Keratinocyte (primary cell): ENCODE measurements at regions not wholly inside any gene's neighbourhood (a gene's known extent, or its start where the extent isn't known, plus 50 kb on each side); places are given as distances from the start of the nearest gene placed in this dataset.

Experiments used
- DNase-seq: peaks from one replicate; pipeline ENCODE4 v3.0.0-alpha.2; 2011; ENCODE audit warnings: low read depth, missing footprints, low spot score
- FAIRE-seq: peaks from 2 replicates; lab custom pipeline; 2011; peaks lifted over from hg19 to GRCh38; lab: Jason Lieb, UNC
- H2AFZ ChIP-seq: 2 replicates; pipeline ENCODE4 v1.6.0; 2012; ENCODE audit warnings: low read length, control low read depth, inconsistent platforms; ENCODE audit not compliant: control insufficient read depth
- H3K27ac ChIP-seq: 2 replicates; pipeline ENCODE4 v1.5.1; 2011; ENCODE audit warnings: low read length; ENCODE audit not compliant: control insufficient read depth, insufficient read depth
- H3K27me3 ChIP-seq: 3 replicates; pipeline ENCODE4 v1.6.0; 2011; ENCODE audit warnings: low read length; ENCODE audit not compliant: control insufficient read depth, insufficient read depth; ENCODE audit errors: extremely low read depth
- H3K36me3 ChIP-seq, 2 experiments: 2 replicates in 1 of 2; 3 replicates in 1 of 2; pipeline ENCODE4 v1.5.1; 2011; ENCODE audit warnings: low read length in 2 of 2, mild to moderate bottlenecking in 1 of 2; ENCODE audit not compliant: control insufficient read depth in 2 of 2, insufficient read depth in 2 of 2; ENCODE audit errors: extremely low read depth in 1 of 2
- H3K4me1 ChIP-seq: 3 replicates; pipeline ENCODE4 v1.5.1; 2011; ENCODE audit warnings: low read length; ENCODE audit not compliant: control insufficient read depth, insufficient read depth; ENCODE audit errors: extremely low read depth
- H3K4me2 ChIP-seq: 3 replicates; pipeline ENCODE4 v1.6.0; 2011; ENCODE audit warnings: low read depth, low read length; ENCODE audit not compliant: control insufficient read depth, insufficient read depth; ENCODE audit errors: extremely low read depth
- H3K4me3 ChIP-seq, 3 experiments: fragments of 200-600 bp in 1 of 3; sonication (generic) in 1 of 3; 2 replicates in 2 of 3; 3 replicates in 1 of 3; pipeline ENCODE4 v1.5.1; 2011 to 2016; ENCODE audit warnings: low read length in 3 of 3, mild to moderate bottlenecking in 3 of 3, control low read depth in 2 of 3, inconsistent platforms in 1 of 3, low read depth in 1 of 3, mixed read lengths in 1 of 3, mixed run types in 1 of 3, moderate library complexity in 1 of 3; ENCODE audit not compliant: control insufficient read depth in 2 of 3, insufficient read depth in 2 of 3; ENCODE audit errors: extremely low read depth in 1 of 3
- H3K79me2 ChIP-seq: 2 replicates; pipeline ENCODE4 v1.6.0; 2012; ENCODE audit warnings: low read length; ENCODE audit not compliant: control insufficient read depth, insufficient read depth
- H3K9ac ChIP-seq: 3 replicates; pipeline ENCODE4 v1.6.0; 2011; ENCODE audit warnings: low read length; ENCODE audit not compliant: control insufficient read depth, insufficient read depth; ENCODE audit errors: extremely low read depth
- H3K9me1 ChIP-seq: 3 replicates; pipeline ENCODE4 v1.6.0; 2011; ENCODE audit warnings: low read length; ENCODE audit not compliant: control insufficient read depth, insufficient read depth; ENCODE audit errors: extremely low read depth
- H3K9me3 ChIP-seq: 2 replicates; pipeline ENCODE4 v1.5.1; 2012; ENCODE audit warnings: low read depth, low read length; ENCODE audit not compliant: control insufficient read depth
- H4K20me1 ChIP-seq: 3 replicates; pipeline ENCODE4 v1.6.0; 2011; ENCODE audit warnings: low read length; ENCODE audit not compliant: control insufficient read depth, insufficient read depth; ENCODE audit errors: extremely low read depth
- CTCF ChIP-seq, 3 experiments: IDR thresholded peaks in 1 of 3; conservative IDR thresholded peaks in 1 of 3; optimal IDR thresholded peaks in 1 of 3; 2 replicates in 2 of 3; 3 replicates in 1 of 3; pipeline versions ENCODE3 to v1.5.1; 2011; ENCODE audit warnings: low read length in 3 of 3, mild to moderate bottlenecking in 3 of 3, moderate library complexity in 2 of 3, control low read depth in 1 of 3, inconsistent platforms in 1 of 3; ENCODE audit not compliant: insufficient read depth in 2 of 3; ENCODE audit errors: extremely low read depth in 1 of 3
- EZH2 ChIP-seq: IDR thresholded peaks from one replicate; pipeline ENCODE4 v1.6.1; 2012; ENCODE audit warnings: inconsistent platforms, mild to moderate bottlenecking, low read length, moderate library complexity
- dilution Hi-C: fragments of 300-500 bp; cut with MboI; formaldehyde crosslinking; loops from one replicate; pipeline ENCODE4 v1.7.0; 2020; ENCODE audit warnings: low sequenced_read_pairs; ENCODE audit not compliant: extremely low pct_ligation_motif_present

- no peaks in the 10 kb centered on the region for H3K79me2 ChIP-seq
- no peak for TF ChIP-seq EZH2
- no peak for TF ChIP-seq CTCF (optimal IDR thresholded peaks at IDR 0.05 in 1 of 3, IDR thresholded peaks at IDR 0.05 in 1 of 3, conservative IDR thresholded peaks at IDR 0.05 in 1 of 3; ENCODE audit: extremely low read depth in 1 of 3, insufficient read depth in 2 of 3, low read length in 3 of 3)
- FAIRE-seq (no peak), DNase-seq (no peak)
- H4K20me1 ChIP-seq, result no peaks in the 10 kb centered on the region
- H3K4me1 ChIP-seq, result peaks cover 8% of the 10 kb centered on the region
- no peak overlapping the region for H3K4me2 ChIP-seq
- no peak overlapping the region for H3K9ac ChIP-seq
- H3K9me3 ChIP-seq, result no peaks in the 10 kb centered on the region
- H2AFZ ChIP-seq, result no peak overlapping the region
- dilution Hi-C loops, result loop anchor here (25.0 kb wide), 1 partner anchor 174 kb away; no protein-coding TSS in a partner anchor
- H3K27me3 ChIP-seq, result no peaks in the 10 kb centered on the region
- no peaks in the 10 kb centered on the region for H3K36me3 ChIP-seq
- H3K9me1 ChIP-seq, result no peaks in the 10 kb centered on the region
- no peak overlapping the region for H3K4me3 ChIP-seq
- H3K27ac ChIP-seq, result no peak overlapping the region
These were observed 121.2 kb upstream of the RASGRP1 start for GRCh38 chr15:38685686-38686339.

- no peak overlapping the region for H3K27ac ChIP-seq
- FAIRE-seq (no peak), DNase-seq (no peak)
- no peaks in the 10 kb centered on the region for H3K36me3 ChIP-seq
- no peaks in the 10 kb centered on the region for H3K9me1 ChIP-seq
- no peaks in the 10 kb centered on the region for H4K20me1 ChIP-seq
- TF ChIP-seq EZH2, result no peak
- no peak for TF ChIP-seq CTCF (optimal IDR thresholded peaks at IDR 0.05 in 1 of 3, IDR thresholded peaks at IDR 0.05 in 1 of 3, conservative IDR thresholded peaks at IDR 0.05 in 1 of 3; ENCODE audit: extremely low read depth in 1 of 3, insufficient read depth in 2 of 3, low read length in 3 of 3)
- H3K27me3 ChIP-seq, result no peaks in the 10 kb centered on the region
- H2AFZ ChIP-seq, result no peak overlapping the region
- H3K4me3 ChIP-seq, result no peak overlapping the region
- no peaks in the 10 kb centered on the region for H3K79me2 ChIP-seq
- no peaks in the 10 kb centered on the region for H3K9me3 ChIP-seq
- H3K9ac ChIP-seq, result no peak overlapping the region
- dilution Hi-C loops, result loop anchor here (25.0 kb wide), 1 partner anchor 175 kb away; no protein-coding TSS in a partner anchor
- peaks cover 8% of the 10 kb centered on the region for H3K4me1 ChIP-seq
- H3K4me2 ChIP-seq, result no peak overlapping the region
These were observed 122.7 kb upstream of the RASGRP1 start for GRCh38 chr15:38687340-38687739.
